ENCODE measurements at regions not wholly inside any gene's neighbourhood (a gene's known extent, or its start where the extent isn't known, plus 50 kb on each side); places are given as distances from the start of the nearest gene placed in this dataset.

GRCh38 chr12:19852100-19852855 lies 413.0 kb downstream of the AEBP2 start:
- H3K4me1 Mint-ChIP-seq: no peaks in the 10 kb centered on the region
- no peak overlapping the region for H3K4me3 Mint-ChIP-seq
- intact Hi-C loops (cut with micrococcal nuclease): no loop called here
- peaks cover 5% of the 10 kb centered on the region for H3K9me3 Mint-ChIP-seq
- H3K27ac Mint-ChIP-seq: no peak overlapping the region
- no peaks in the 10 kb centered on the region for H3K36me3 Mint-ChIP-seq (ENCODE audit: low read depth)
- DNase-seq: no peak
- no peaks in the 10 kb centered on the region for H3K27me3 Mint-ChIP-seq

GRCh38 chr12:19855851-19856250 lies 416.6 kb downstream of the AEBP2 start:
- H3K9me3 Mint-ChIP-seq: no peaks in the 10 kb centered on the region
- H3K4me1 Mint-ChIP-seq: no peaks in the 10 kb centered on the region
- H3K27ac Mint-ChIP-seq: no peak overlapping the region
- no peaks in the 10 kb centered on the region for H3K27me3 Mint-ChIP-seq
- no peak overlapping the region for H3K4me3 Mint-ChIP-seq
- H3K36me3 Mint-ChIP-seq (ENCODE audit: low read depth): no peaks in the 10 kb centered on the region
- intact Hi-C loops (cut with micrococcal nuclease): no loop called here
- no peak for DNase-seq

- Mint-ChIP-seq H3K9me3 (no peaks in the 10 kb centered on the region), H3K36me3 (ENCODE audit: low read depth) (no peaks in the 10 kb centered on the region), H3K4me1 (no peaks in the 10 kb centered on the region), H3K27me3 (no peaks in the 10 kb centered on the region), H3K27ac (no peak overlapping the region), H3K4me3 (no peak overlapping the region)
- intact Hi-C loops (cut with micrococcal nuclease): no loop called here
- DNase-seq: no peak
Observed at GRCh38 chr12:19856389-19856788, 417.1 kb downstream of the AEBP2 start.

- Mint-ChIP-seq H3K27me3 (no peaks in the 10 kb centered on the region), H3K9me3 (no peaks in the 10 kb centered on the region), H3K27ac (no peak overlapping the region), H3K4me3 (no peak overlapping the region), H3K36me3 (ENCODE audit: low read depth) (no peaks in the 10 kb centered on the region), H3K4me1 (no peaks in the 10 kb centered on the region)
- intact Hi-C loops (cut with micrococcal nuclease): no loop called here
- no peak for DNase-seq
Observed at GRCh38 chr12:19857204-19857603, 417.9 kb downstream of the AEBP2 start.

- Mint-ChIP-seq H3K36me3 (ENCODE audit: low read depth) (no peaks in the 10 kb centered on the region), H3K4me1 (no peaks in the 10 kb centered on the region), H3K4me3 (no peak overlapping the region), H3K27me3 (no peaks in the 10 kb centered on the region), H3K27ac (no peak overlapping the region), H3K9me3 (no peaks in the 10 kb centered on the region)
- peak; percentile 7 for DNase-seq
- intact Hi-C loops (cut with micrococcal nuclease): no loop called here
Observed at GRCh38 chr12:19867151-19867550, 427.9 kb downstream of the AEBP2 start.

GRCh38 chr12:19867970-19868369 lies 428.7 kb downstream of the AEBP2 start:
- no peaks in the 10 kb centered on the region for H3K27me3 Mint-ChIP-seq
- H3K9me3 Mint-ChIP-seq: no peaks in the 10 kb centered on the region
- H3K27ac Mint-ChIP-seq: no peak overlapping the region
- intact Hi-C loops (cut with micrococcal nuclease): no loop called here
- H3K36me3 Mint-ChIP-seq (ENCODE audit: low read depth): no peaks in the 10 kb centered on the region
- H3K4me1 Mint-ChIP-seq: no peaks in the 10 kb centered on the region
- no peak overlapping the region for H3K4me3 Mint-ChIP-seq
- peak; percentile 4 for DNase-seq

- Mint-ChIP-seq H3K4me1 (no peaks in the 10 kb centered on the region), H3K27ac (no peak overlapping the region), H3K27me3 (no peaks in the 10 kb centered on the region), H3K36me3 (ENCODE audit: low read depth) (no peaks in the 10 kb centered on the region), H3K9me3 (no peaks in the 10 kb centered on the region), H3K4me3 (no peak overlapping the region)
- intact Hi-C loops (cut with micrococcal nuclease): no loop called here
- peak; percentile 6 for DNase-seq
Observed at GRCh38 chr12:19869413-19869812, 430.1 kb downstream of the AEBP2 start.

- intact Hi-C loops (cut with micrococcal nuclease): no loop called here
- no peaks in the 10 kb centered on the region for H3K4me1 Mint-ChIP-seq
- peak; percentile 29 for DNase-seq
- no peak overlapping the region for H3K4me3 Mint-ChIP-seq
- H3K36me3 Mint-ChIP-seq (ENCODE audit: low read depth): no peaks in the 10 kb centered on the region
- H3K9me3 Mint-ChIP-seq: no peaks in the 10 kb centered on the region
- H3K27me3 Mint-ChIP-seq: no peaks in the 10 kb centered on the region
- H3K27ac Mint-ChIP-seq: no peak overlapping the region
Observed at GRCh38 chr12:19872621-19873540, 433.6 kb downstream of the AEBP2 start.

- H3K27ac Mint-ChIP-seq: no peak overlapping the region
- H3K36me3 Mint-ChIP-seq (ENCODE audit: low read depth): no peaks in the 10 kb centered on the region
- H3K4me3 Mint-ChIP-seq: no peak overlapping the region
- no peak for DNase-seq
- H3K27me3 Mint-ChIP-seq: no peaks in the 10 kb centered on the region
- no peaks in the 10 kb centered on the region for H3K4me1 Mint-ChIP-seq
- intact Hi-C loops (cut with micrococcal nuclease): no loop called here
- H3K9me3 Mint-ChIP-seq: no peaks in the 10 kb centered on the region
Observed at GRCh38 chr12:19880076-19880475, 440.8 kb downstream of the AEBP2 start.

GRCh38 chr12:19880721-19881120 lies 441.4 kb downstream of the AEBP2 start:
- Mint-ChIP-seq H3K36me3 (ENCODE audit: low read depth) (no peaks in the 10 kb centered on the region), H3K9me3 (no peaks in the 10 kb centered on the region), H3K27me3 (no peaks in the 10 kb centered on the region), H3K4me3 (no peak overlapping the region), H3K4me1 (no peaks in the 10 kb centered on the region), H3K27ac (no peak overlapping the region)
- no peak for DNase-seq
- intact Hi-C loops (cut with micrococcal nuclease): no loop called here

- Mint-ChIP-seq H3K4me1 (no peaks in the 10 kb centered on the region), H3K27me3 (no peaks in the 10 kb centered on the region), H3K27ac (no peak overlapping the region), H3K9me3 (no peaks in the 10 kb centered on the region), H3K4me3 (no peak overlapping the region), H3K36me3 (ENCODE audit: low read depth) (no peaks in the 10 kb centered on the region)
- DNase-seq: no peak
- intact Hi-C loops (cut with micrococcal nuclease): no loop called here
Observed at GRCh38 chr12:19882346-19882745, 443.1 kb downstream of the AEBP2 start.

- no peaks in the 10 kb centered on the region for H3K27me3 Mint-ChIP-seq
- no peaks in the 10 kb centered on the region for H3K4me1 Mint-ChIP-seq
- H3K4me3 Mint-ChIP-seq: no peak overlapping the region
- intact Hi-C loops (cut with micrococcal nuclease): no loop called here
- H3K9me3 Mint-ChIP-seq: no peaks in the 10 kb centered on the region
- no peak for DNase-seq
- no peak overlapping the region for H3K27ac Mint-ChIP-seq
- H3K36me3 Mint-ChIP-seq (ENCODE audit: low read depth): no peaks in the 10 kb centered on the region
Observed at GRCh38 chr12:19884021-19884492, 444.8 kb downstream of the AEBP2 start.

- no peak for DNase-seq
- intact Hi-C loops (cut with micrococcal nuclease): no loop called here
- Mint-ChIP-seq H3K9me3 (no peaks in the 10 kb centered on the region), H3K4me3 (no peak overlapping the region), H3K36me3 (ENCODE audit: low read depth) (no peaks in the 10 kb centered on the region), H3K27ac (no peak overlapping the region), H3K27me3 (no peaks in the 10 kb centered on the region), H3K4me1 (no peaks in the 10 kb centered on the region)
Observed at GRCh38 chr12:19885093-19885812, 446.0 kb downstream of the AEBP2 start.

- intact Hi-C loops (cut with micrococcal nuclease): no loop called here
Observed at GRCh38 chr12:19886065-19886464, 446.8 kb downstream of the AEBP2 start.

More at GRCh38 chr12:19886065-19886464, 446.8 kb downstream of the AEBP2 start:
- no peaks in the 10 kb centered on the region for H3K9me3 Mint-ChIP-seq
- no peaks in the 10 kb centered on the region for H3K36me3 Mint-ChIP-seq (ENCODE audit: low read depth)
- H3K27ac Mint-ChIP-seq: no peak overlapping the region
- H3K4me3 Mint-ChIP-seq: no peak overlapping the region
- no peaks in the 10 kb centered on the region for H3K27me3 Mint-ChIP-seq
- H3K4me1 Mint-ChIP-seq: no peaks in the 10 kb centered on the region
- no peak for DNase-seq
